Activated T-cell treated with anti-CD3 and anti-CD28 coated beads for 1 hour (primary cell): ENCODE measurements at regions not wholly inside any gene's neighbourhood (a gene's known extent, or its start where the extent isn't known, plus 50 kb on each side); places are given as distances from the start of the nearest gene placed in this dataset.
"Not testable (repeated sequence)": the region's sequence is repeated elsewhere in the genome, so short reads cannot be mapped to it uniquely, and the experiment has no call there.

Experiments used
- DNase-seq: peaks from one replicate; pipeline ENCODE4 v3.0.0-alpha.2; 2020; ENCODE audit warnings: low read depth

DNA sequence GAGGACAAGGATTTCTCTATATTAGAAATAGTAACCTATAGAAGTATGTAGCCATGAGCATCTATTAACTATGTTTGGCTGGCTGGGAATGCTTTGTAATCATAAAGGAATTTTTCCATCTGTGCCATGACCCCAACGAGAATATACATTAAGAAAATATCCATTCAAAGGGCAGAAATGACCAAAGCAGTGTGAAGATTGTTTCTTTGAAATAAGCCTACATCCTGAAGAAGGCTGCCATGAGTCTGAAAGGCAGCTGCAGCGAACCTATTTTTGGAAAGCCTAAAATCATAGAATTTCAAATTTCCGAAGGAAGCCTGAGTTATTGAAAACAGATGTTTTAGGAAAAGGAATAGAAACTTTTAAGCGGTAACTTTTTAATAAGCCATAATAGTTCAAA is 244.2 kb upstream of the FOXK1 start:
- DNase-seq: no peak

DNA sequence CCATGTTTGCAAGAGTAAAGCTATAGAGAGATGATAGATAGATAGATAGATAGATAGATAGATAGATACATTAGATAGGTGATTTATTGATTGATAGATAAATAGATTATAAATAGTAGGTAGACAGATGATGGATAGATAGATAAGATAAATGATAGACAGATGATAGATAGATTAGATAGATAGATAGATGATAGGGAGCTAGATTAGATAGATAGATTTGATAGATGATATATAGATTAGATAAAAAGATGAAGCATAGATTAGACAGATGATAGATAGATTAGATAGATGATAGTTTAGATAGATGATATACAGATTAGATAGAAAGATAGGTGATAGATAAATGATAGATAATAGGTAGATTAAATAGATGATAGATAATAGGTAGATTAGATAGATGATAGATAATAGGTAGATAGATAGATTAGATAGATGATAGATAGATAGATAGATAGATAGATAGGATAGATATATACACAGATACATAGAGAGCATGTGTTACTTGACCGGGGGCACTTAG is 243.3 kb upstream of the FOXK1 start:
- DNase-seq: no peak

DNA sequence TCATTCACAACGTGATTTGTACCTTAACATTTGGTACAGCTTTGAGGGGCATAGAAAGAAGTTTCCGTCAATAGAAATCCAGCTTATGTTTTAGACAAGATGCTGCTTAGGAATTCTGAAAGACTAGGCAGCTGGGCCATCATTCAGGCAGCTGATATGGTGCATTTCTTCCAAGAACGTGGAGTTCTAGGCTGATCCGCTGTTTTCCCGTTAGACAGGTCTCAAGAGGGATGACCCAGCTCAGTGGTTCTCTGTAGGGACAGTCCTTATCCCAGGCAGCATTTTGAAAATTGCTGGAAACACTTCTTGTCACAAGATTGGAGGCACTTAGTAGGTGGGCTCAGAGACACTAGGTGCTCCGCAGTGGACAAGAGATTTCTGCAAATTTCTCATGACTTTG is 242.7 kb upstream of the FOXK1 start:
- no peak for DNase-seq

DNA sequence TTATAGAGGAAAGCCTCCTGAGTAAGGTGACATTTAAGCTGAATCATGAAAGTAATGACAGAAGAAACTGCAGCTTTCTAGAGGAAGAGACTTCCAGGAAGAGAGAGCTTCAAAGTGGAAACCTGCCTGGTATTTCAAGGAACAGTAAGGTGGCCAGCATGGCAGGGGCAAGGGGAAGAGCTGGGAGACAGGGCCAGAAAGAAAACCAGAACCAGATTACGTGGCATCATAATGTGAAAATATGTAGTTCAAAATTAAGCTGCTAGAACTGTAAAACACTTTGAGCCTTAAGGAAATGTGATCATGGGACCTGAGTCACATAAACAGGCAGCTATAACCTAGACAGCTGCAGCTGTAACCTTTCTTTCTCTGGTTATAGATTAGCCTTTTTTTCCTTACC is 238.0 kb upstream of the FOXK1 start:
- DNase-seq: no peak

DNA sequence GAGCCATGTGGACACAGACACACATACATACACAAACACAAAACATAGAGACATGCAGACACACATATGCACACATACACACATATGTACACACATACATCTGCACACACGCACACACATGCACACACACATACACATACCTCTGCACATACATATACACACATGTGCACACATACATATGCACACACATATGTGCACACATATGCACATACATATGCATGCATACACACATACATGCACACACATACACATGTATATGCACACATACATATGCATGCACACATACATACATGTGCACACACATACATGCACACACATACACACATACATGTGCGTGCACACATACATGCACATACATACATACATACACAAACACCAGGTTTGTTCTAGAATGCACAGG is 236.3 kb upstream of the FOXK1 start:
- no peak for DNase-seq

DNA sequence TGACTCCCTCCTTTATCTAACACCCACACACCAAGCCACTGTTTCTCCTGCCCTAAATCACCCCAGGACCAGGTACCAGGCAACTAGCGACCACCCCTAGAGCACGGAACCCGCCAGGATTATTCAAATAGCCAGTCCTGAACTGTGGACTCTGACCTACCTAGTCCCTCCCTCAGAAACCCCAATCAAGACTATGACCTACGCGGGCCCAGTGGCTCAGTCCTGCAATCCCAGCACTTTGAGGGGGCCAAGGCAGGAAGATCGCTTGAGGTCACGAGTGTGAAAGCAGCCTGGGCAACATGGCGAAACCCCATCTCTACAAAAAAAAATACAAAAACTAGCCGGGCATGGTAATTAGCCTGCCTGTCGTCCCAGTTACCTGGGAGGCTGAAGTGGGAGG is 232.8 kb upstream of the FOXK1 start:
- DNase-seq: no peak

DNA sequence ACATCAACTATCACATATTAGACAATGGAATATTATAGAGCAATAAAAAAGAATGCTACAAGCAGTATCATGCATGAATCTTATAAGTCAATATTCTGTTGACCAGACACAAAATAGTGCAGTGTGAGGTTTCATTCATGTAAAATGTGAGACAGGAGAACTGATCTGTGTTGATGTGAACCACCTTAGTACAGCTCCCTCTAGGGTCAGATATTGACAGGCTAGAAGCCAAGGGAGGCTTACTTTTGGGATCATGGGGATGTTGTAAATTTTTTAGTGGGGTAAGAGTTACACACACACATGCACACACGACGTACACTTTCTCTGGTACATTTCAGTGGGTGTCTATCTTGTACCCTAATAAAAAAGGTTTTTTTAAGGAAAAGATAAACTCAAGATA is 231.6 kb upstream of the FOXK1 start:
- no peak for DNase-seq

DNA sequence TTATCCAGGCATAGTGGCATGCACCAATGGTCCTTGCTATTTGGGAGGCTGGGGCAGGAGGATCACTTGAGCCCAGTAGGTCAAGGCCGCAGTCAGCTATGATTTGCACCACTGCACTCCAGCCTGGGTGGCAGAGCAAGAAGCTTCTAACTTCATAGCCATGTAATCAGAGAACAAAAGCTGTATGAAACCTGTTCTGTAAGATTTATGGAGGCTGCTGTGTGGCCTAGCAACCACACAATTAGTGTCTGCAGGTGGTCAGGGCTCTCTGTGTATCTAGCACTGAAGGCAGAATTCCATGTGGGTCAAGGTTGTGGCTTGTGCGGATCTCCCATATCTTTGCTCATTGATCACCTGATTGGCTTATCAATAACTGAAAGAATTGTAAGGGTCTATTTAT is 221.5 kb upstream of the FOXK1 start:
- no peak for DNase-seq

DNA sequence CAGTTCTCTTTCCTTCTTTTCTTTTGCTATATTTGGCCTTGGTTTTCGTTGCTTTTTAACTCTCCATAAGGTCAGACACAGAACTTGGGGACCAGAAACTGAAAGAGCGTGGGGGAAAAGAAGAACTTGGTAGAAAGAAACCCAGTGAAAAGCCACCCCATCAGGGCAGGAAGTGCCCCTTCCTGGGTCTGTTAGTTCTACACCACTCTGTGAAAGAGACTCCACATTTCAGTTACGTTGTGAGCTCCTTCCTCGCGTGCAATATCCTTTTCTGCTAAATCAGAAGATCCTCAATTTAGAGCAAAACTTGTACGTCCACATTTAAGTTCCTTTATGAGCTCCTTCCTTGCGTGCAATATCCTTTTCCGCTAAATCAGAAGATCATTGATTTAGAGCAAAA is 220.6 kb upstream of the FOXK1 start:
- no peak for DNase-seq

DNA sequence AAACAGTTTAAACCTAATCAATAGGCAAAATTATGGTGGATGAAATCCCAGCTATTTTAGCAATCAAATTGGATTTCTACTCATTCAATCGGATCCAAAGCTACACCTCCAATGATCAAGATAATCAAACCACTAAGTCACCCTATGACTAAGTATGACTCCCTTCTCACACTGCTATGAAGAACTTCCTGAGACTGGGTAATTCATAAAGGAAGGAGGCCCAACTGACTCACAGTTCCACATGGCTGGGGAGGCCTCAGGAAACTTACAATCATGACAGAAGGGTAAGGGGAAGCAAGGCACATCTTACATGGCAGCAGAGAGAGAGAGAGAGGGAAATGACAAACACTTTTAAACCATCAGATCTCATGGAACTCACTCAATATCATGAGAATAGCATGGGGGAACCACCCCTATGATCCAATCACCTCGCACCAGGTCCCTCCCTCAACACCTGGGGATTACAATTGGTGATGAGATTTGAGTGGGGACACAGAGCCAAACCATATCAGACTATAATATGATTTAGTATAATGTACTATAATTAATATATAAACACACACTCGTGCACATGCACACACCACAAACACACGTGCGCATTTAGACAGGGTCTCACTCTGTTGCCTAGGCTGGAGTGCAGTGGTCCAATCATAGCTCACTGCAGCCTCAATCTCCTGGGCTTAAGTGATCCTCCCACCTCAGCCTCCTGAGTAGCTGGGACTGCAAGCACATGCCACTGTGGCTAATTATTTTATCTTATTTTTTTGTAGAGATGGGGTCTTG is 213.6 kb upstream of the FOXK1 start:
- no peak for DNase-seq

DNA sequence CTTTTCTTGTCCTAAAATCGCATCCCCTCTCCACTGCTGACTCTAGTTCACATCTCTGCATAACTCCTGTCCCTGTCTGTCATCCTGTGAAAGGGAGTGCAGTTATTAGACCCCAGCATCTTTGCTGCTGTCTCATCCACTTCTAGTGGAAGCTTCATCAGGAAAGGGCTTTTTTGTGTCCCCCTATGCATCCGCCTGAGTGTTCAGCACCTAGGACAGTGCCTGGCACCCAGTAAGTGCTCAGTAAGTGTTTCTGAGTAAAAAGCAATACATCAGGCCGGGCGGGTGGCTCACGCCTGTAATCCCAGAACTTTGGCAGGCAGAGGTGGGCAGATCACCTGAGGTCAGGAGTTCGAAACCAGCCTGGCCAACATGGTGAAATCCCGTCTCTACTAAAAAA is 211.8 kb upstream of the FOXK1 start:
- DNase-seq: no peak

DNA sequence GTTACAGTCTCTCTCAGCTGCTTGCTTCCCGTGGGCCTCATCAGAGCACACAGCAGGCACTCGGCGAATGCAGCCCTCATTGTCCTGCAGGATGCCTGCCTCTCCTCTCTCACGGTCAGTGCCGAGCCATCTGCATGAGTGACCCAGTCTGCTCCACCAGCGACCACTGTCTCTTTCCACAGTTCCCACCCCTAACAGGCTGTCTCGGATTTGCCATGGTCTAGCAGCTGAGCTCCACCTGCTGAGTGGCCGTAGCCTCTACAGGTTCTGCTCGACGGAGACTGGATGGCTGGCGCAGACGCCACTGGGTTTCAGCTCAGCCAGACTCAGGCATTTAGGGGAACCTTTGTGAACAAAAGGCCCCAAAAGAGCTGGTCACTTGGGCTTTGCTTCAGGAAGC is 209.4 kb upstream of the FOXK1 start:
- no peak for DNase-seq

DNA sequence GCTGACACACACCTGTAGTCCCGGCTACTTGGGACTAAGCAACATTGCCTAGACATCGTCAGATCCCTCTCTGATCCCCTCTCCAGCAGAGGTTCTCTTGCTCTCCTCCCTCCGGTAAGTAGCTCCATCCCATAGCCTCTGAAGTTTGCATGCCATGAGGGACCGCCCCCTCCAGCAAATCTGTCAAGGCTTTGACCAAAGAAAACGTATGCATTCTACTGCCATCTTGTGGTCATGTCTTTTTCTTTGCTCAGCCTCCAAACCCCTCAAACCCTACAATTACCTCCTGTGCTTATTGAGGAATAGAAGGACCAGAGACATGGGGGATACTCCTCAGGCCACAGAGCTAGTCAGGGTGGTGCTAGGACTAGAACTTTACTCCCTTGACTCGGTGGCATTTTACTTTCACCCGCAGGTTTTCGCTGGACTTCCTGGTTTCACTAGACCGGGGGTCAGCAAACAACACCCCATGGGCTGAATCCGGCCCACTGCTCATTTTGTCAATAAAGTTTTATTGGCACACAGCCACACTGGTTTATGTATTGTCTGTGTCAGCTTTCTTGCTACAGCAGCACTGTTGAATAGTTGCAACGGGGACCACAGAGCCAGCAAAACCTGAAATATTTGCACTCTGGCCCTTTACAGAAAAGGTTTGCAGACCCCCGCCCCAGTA is 202.6 kb upstream of the FOXK1 start:
- DNase-seq: no peak

DNA sequence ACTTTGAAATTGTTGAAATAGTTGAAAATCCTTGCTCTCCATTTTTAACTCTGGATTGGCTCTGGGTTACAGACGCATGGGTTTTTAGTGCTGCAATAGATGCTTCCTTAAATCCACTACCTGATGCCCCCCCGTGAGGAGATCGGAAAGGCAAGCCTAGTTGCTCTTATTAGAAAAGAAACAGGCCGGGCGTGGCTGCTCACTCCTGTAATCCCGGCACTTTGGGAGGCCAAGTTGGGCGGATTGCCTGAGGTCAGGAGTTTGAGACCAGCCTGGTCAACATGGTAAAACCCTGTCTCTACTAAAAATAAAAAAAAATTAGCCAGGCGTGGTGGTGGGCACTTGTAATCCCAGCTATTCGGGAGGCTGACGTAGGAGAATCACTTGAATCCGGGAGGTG is 202.0 kb upstream of the FOXK1 start:
- not testable (repeated sequence) for DNase-seq

DNA sequence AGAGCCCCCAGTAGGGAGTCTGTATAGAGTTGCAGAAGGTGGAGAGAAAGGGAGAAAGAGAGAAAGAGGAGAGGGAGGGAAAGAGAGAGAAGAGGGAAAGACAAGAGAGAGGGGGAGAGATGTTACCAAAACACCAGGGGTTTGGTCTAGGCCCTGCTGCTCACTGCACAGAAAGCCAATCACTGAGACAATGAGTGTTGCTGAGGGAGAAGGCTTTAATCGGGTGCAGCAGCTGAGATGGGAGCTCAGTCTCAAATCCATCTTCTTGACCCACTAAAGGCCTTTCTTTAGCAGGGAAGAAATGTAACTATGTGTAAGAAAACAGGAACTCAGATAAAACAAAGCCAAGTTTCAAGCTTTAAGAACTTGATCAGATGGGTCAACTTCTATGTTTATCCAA is 198.2 kb upstream of the FOXK1 start:
- no peak for DNase-seq

DNA sequence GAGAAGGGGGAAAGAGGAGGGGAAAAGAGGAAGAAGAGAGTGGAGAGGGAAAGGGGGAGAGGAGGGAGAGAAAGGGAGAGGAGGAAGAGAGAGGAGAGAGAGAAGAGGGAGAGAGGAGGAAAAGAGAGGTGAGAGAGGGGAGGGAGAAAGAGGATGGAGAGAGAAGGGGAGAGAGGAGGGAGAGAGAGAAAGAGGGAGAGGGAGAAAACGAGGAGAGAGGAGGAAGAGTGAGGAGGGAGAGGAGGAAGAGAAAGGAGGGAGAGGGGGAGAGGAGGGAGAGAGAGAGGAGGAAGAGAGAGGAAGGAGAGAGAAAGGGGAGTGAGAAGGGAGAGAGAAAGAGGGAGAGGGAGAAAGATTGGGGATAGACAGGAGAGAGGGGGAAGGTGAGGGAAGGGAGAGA is 197.6 kb upstream of the FOXK1 start:
- no peak for DNase-seq

DNA sequence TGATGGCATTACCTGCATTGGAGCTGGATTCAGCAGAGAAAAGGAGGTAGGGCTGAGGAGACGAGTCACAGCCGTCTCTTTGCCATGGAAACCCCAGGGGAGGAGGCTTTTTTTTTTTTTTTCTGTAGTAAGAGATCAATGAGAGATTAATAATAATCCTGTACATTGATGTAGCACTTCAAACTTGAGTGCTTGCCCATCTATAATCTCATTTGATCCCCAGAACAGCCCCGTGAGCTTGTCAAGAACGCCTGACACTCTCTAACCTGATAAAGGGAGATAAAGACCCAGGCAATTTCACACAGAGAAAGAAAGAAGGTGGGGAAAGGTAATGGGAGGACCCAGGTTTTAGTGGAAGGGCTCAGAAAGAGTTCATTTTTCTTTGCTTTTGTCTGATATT is 195.2 kb upstream of the FOXK1 start:
- DNase-seq: no peak

DNA sequence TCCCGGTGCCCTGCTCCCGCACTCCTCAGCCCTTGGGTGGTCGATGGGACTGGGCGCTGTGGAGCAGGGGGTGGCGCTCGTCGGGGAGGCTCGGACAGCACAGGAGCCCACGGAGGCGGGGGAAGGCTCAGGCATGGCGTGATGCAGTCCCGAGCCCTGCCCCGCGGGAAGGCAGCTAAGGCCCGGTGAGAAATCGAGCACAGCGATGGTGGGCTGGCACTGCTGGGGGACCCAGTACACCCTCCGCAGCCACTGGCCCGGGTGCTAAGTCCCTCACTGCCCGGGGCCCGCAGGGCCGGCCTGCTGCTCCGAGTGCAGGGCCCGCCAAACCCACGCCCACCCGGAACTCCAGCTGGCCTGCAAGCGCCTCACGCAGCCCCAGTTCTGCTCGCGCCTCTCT is 185.2 kb upstream of the FOXK1 start:
- not testable (repeated sequence) for DNase-seq

DNA sequence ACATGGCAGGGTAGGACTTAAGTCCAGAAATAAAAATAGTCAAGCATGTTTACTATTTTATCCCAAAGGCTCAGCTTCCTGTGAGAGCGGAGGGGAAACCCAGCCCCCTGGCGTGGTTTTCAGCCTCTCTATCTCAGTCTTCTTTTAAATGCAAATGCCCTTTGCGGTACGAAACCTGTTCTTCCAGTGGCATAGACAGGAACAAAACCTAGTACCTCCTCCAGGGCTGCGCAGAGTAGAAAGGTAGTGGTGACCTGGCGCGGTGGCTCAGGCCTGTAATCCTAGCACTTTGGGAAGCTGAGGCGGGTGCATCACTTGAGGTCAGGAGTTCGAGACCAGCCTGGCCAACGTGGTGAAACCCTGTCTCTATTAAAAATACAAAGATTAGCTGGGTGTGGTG is 181.3 kb upstream of the FOXK1 start:
- no peak for DNase-seq

DNA sequence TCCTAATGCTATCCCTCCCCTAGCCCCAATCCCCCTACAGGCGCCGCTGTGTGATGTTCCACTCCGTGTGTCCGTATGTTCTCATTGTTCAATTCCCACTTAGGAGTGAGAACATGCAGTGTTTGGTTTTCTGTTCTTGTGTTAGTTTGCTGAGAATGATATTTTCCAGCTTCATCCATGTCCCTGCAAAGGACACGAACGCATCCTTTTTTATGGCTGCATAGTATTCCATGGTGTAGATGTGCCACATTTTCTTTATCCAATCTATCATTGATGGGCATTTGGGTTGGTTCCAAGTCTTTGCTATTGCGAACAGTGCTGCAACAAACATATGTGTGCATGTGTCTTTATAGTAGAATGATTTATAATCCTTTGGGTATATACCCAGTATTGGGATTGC is 174.2 kb upstream of the FOXK1 start:
- DNase-seq: not testable (repeated sequence)

DNA sequence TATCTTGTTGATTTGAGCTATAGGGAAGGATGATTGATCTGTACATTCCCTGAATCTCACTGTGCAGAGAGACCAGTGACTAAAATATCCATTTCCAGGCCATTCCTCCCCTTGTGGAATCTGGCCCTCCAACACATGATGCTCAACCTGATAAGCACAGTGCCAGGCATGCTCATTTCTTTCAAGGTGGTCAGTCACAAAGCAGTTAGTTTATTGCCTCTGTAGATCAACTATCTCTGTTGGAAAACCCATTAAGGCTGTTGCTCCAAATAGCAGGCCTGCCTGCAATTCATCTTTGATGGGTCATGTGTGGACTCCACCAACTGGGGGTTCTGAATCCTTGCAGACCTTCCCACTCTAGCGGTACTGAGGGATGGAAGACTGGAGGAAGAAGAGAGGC is 168.6 kb upstream of the FOXK1 start:
- no peak for DNase-seq

DNA sequence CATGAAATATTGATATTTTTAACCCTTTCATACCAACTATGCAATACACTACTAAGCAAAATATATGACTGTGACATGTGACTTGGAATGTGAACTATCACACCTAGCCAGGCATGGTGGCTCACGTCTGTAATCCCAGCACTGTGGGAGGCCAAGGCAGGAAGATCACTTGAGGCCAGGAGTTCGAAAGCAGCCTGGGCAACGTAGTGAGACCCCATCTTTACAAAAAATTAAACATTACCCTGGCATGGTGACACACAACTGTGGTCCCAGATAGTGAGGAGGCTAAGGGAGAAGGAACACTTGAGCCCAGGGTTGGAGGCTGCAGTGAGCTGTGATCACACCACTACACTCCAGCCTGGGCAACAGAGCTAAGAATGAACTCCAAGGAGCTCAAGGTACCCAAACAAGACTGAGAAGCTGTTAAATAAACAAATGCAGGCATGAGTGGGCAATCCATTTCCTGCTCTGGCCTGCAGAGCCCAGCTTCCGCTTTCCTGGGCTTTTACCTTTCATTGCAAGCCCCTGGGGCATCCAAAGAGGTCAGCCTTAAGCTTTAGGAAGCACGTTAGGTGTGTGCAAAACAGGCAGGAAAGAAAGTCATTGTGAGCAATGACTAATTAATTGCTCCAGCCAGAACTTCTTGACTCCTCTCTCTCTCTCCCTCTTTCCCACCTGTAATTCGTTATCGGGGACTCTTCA is 162.1 kb upstream of the FOXK1 start:
- DNase-seq: no peak

DNA sequence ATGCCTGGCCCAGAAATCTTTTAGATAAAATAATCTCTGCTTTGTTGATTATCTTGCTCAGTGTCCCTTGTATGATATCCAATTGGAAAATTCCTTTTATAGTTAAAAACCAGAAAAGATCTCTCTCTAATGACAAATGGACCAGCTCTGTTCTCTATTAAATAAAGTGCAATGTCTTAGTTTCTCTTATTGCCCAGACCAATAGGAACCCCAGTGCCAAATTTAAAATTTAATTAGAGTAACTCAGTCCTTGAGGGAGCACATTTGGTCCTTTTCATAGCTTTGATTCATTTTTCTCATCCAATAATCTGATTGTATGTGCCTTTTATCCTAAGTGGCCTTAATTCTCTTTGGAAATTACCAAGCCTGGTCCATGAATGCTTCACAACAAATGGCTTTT is 158.9 kb upstream of the FOXK1 start:
- no peak for DNase-seq
